CD4-positive, alpha-beta T cell (primary cell): ENCODE measurements at regions not wholly inside any gene's neighbourhood (a gene's known extent, or its start where the extent isn't known, plus 50 kb on each side); places are given as distances from the start of the nearest gene placed in this dataset.

Source experiments
- ATAC-seq: fragments of 200-7000 bp; cut with Tn5 transposase; one replicate; pipeline ENCODE4 v1.10.0; 2022; ENCODE audit warnings: mild to moderate bottlenecking; ENCODE audit not compliant: poor library complexity
- CTCF ChIA-PET: fragments of 350-600 bp; sonication (Branson Sonifier 250); formaldehyde crosslinking; loops from one replicate; lab custom pipeline; 2021; ENCODE audit warnings: antibody characterized with exemption, inconsistent platforms; lab: Charles Lee
- POLR2A ChIA-PET: fragments of 350-600 bp; sonication (Branson Sonifier 250); formaldehyde crosslinking; loops from one replicate; lab custom pipeline; 2021; ENCODE audit warnings: antibody characterized with exemption, inconsistent platforms; lab: Charles Lee
- DNase-seq, 14 experiments: peaks; one replicate each; pipeline ENCODE4 v3.0.0-alpha.2; 2013 to 2020; ENCODE audit warnings: mixed read lengths in 2 of 14
- H3K27ac ChIP-seq, 2 donors: one replicate each; pipeline versions ENCODE4 v1.5.1 to v1.7.0; 2013; ENCODE audit warnings: low read length in 2 of 2, low read depth in 1 of 2, mild to moderate bottlenecking in 1 of 2
- H3K27me3 ChIP-seq, 2 experiments: 1 replicate in 1 of 2; 2 replicates in 1 of 2; pipeline versions ENCODE4 v1.6.1 to v1.7.0; 2013; ENCODE audit warnings: low read length in 2 of 2, control low read depth in 1 of 2, mild to moderate bottlenecking in 1 of 2, moderate library complexity in 1 of 2; ENCODE audit not compliant: insufficient read depth in 2 of 2, control insufficient read depth in 1 of 2
- H3K36me3 ChIP-seq: one replicate; pipeline ENCODE4 v1.6.1; 2013; ENCODE audit warnings: low read length, control low read depth; ENCODE audit not compliant: insufficient read depth
- H3K4me1 ChIP-seq: one replicate; pipeline ENCODE4 v1.6.1; 2013; ENCODE audit warnings: low read length, control low read depth; ENCODE audit not compliant: insufficient read depth
- H3K4me3 ChIP-seq: one replicate; pipeline ENCODE4 v1.5.1; 2013; ENCODE audit warnings: mild to moderate bottlenecking, low read length, moderate library complexity
- H3K9me3 ChIP-seq, 2 experiments: 1 replicate in 1 of 2; 2 replicates in 1 of 2; pipeline versions ENCODE4 v1.6.1 to v1.7.0; 2013; ENCODE audit warnings: low read length in 2 of 2, mild to moderate bottlenecking in 2 of 2, control low read depth in 1 of 2, moderate library complexity in 1 of 2; ENCODE audit not compliant: control insufficient read depth in 1 of 2, insufficient read depth in 1 of 2
- H3K27ac Mint-ChIP-seq: one replicate; pipeline ENCODE4 v1.8.0; 2020; ENCODE audit warnings: mixed read lengths
- H3K27me3 Mint-ChIP-seq: one replicate; pipeline ENCODE4 v1.8.0; 2021; ENCODE audit warnings: mixed read lengths
- H3K36me3 Mint-ChIP-seq: one replicate; pipeline ENCODE4 v1.8.0; 2021; ENCODE audit warnings: low read depth, mixed read lengths
- H3K4me1 Mint-ChIP-seq: one replicate; pipeline ENCODE4 v1.8.0; 2021; ENCODE audit warnings: low read depth, mixed read lengths
- H3K4me3 Mint-ChIP-seq: one replicate; pipeline ENCODE4 v1.8.0; 2020; ENCODE audit warnings: mild to moderate bottlenecking, mixed read lengths
- H3K9me3 Mint-ChIP-seq: one replicate; pipeline ENCODE4 v1.8.0; 2020; ENCODE audit warnings: mixed read lengths
- intact Hi-C, 2 experiments: fragments of 100-400 bp; cut with DNase I in 1 of 2; cut with micrococcal nuclease in 1 of 2; formaldehyde crosslinking; loops; one replicate each; pipeline versions ENCODE4 v1.15.1 to v1.9.0; 2023 to 2025; cut with DNase I, micrococcal nuclease
- TF ChIP-seq, protein P1 (sequence below): fragments of 200-600 bp; IDR thresholded peaks from one replicate; pipeline ENCODE4 v1.8.0; 2022; ENCODE audit warnings: antibody characterized with exemption, mild to moderate bottlenecking

- Mint-ChIP-seq H3K9me3 (no peaks in the 10 kb centered on the region), H3K4me1 (no peaks in the 10 kb centered on the region), H3K27ac (no peak overlapping the region), H3K4me3 (no peak overlapping the region), H3K27me3 (peaks cover 10% of the 10 kb centered on the region), H3K36me3 (no peaks in the 10 kb centered on the region)
- H3K4me1 ChIP-seq = no peaks in the 10 kb centered on the region
- intact Hi-C loops = no loop called here
- H3K27me3 ChIP-seq = no peaks in the 10 kb centered on the region
- no peak overlapping the region for H3K27ac ChIP-seq
- H3K36me3 ChIP-seq = no peaks in the 10 kb centered on the region
- CTCF ChIA-PET = no interaction called here
- no peak for DNase-seq
- TF ChIP-seq, protein P1, sequence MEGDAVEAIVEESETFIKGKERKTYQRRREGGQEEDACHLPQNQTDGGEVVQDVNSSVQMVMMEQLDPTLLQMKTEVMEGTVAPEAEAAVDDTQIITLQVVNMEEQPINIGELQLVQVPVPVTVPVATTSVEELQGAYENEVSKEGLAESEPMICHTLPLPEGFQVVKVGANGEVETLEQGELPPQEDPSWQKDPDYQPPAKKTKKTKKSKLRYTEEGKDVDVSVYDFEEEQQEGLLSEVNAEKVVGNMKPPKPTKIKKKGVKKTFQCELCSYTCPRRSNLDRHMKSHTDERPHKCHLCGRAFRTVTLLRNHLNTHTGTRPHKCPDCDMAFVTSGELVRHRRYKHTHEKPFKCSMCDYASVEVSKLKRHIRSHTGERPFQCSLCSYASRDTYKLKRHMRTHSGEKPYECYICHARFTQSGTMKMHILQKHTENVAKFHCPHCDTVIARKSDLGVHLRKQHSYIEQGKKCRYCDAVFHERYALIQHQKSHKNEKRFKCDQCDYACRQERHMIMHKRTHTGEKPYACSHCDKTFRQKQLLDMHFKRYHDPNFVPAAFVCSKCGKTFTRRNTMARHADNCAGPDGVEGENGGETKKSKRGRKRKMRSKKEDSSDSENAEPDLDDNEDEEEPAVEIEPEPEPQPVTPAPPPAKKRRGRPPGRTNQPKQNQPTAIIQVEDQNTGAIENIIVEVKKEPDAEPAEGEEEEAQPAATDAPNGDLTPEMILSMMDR = no peak
- no peak overlapping the region for H3K4me3 ChIP-seq
- no peaks in the 10 kb centered on the region for H3K9me3 ChIP-seq
- POLR2A ChIA-PET = no interaction called here
- ATAC-seq = no peak
Measured at GRCh38 chr6:1062786-1063545, 248.9 kb upstream of the FOXQ1 start.

- H3K9me3 Mint-ChIP-seq = no peaks in the 10 kb centered on the region
- ChIA-PET CTCF (no interaction called here), POLR2A (no interaction called here)
- no peaks in the 10 kb centered on the region for H3K36me3 Mint-ChIP-seq
- ATAC-seq (no peak), DNase-seq (no peak)
- no peak overlapping the region for H3K27ac ChIP-seq
- H3K4me1 Mint-ChIP-seq = no peaks in the 10 kb centered on the region
- TF ChIP-seq, protein P1 = no peak
- no peak overlapping the region for H3K27ac Mint-ChIP-seq
- H3K27me3 Mint-ChIP-seq = no peaks in the 10 kb centered on the region
- H3K4me1 ChIP-seq = no peaks in the 10 kb centered on the region
- intact Hi-C loops = no loop called here
- no peaks in the 10 kb centered on the region for H3K36me3 ChIP-seq
- H3K9me3 ChIP-seq = no peaks in the 10 kb centered on the region
- peaks cover 0 to 3% of the 10 kb centered on the region in 2 experiments for H3K27me3 ChIP-seq
- no peak overlapping the region for H3K4me3 ChIP-seq
- no peak overlapping the region for H3K4me3 Mint-ChIP-seq
Measured at GRCh38 chr6:1059596-1059995, 252.3 kb upstream of the FOXQ1 start.

DNA sequence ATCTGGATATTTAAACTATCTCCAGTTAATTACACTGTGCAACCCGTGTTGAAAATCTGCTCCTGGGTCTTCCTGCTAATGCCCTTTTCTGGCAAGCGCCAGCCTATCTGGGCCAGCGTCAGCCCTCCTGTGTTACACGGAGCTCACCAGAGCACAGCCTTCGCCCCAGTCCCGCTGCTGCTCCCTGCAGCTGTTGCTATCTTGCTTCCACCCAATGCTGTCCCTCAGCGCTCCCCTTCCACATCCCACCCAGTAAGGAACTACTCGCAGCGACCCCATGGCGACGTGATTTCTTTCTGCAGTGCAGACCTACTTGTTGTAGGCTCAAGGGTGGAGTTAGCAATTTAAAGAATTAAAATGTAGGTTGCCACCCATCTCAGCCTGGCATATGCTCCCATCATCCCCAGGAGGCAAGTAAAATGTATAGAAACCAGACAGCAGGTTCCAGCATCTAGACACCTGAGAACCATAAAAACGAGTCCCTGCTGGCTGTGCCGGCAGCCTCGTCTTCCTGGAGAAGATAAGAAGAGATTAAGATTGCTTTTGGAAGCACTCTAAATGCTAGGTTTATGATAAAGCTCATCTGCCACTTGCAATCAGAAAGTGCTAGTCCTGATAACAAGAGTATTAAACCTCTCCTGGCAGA is 254.3 kb upstream of the FOXQ1 start:
- TF ChIP-seq, protein P1 = no peak
- Histone ChIP-seq H3K4me3 (no peak overlapping the region), H3K9me3 (no peaks in the 10 kb centered on the region), H3K27me3 (peaks cover 0 to 3% of the 10 kb centered on the region in 2 experiments), H3K4me1 (no peaks in the 10 kb centered on the region), H3K36me3 (no peaks in the 10 kb centered on the region), H3K27ac (no peak overlapping the region)
- no peak for DNase-seq
- Mint-ChIP-seq H3K27me3 (no peaks in the 10 kb centered on the region), H3K36me3 (no peaks in the 10 kb centered on the region), H3K4me1 (no peaks in the 10 kb centered on the region), H3K4me3 (no peak overlapping the region), H3K9me3 (no peaks in the 10 kb centered on the region), H3K27ac (no peak overlapping the region)
- intact Hi-C loops = no loop called here
- ChIA-PET POLR2A (no interaction called here), CTCF (no interaction called here)
- ATAC-seq = no peak
